GM18868 (cell line): ENCODE measurements at regions not wholly inside any gene's neighbourhood (a gene's known extent, or its start where the extent isn't known, plus 50 kb on each side); places are given as distances from the start of the nearest gene placed in this dataset.

Experiments
- ATAC-seq: cut with Tn5 transposase; IDR thresholded peaks from one replicate; pipeline ENCODE4 v1.9.1; 2021; ENCODE audit warnings: mild to moderate bottlenecking, moderate library complexity; ENCODE audit not compliant: unreplicated experiment

DNA sequence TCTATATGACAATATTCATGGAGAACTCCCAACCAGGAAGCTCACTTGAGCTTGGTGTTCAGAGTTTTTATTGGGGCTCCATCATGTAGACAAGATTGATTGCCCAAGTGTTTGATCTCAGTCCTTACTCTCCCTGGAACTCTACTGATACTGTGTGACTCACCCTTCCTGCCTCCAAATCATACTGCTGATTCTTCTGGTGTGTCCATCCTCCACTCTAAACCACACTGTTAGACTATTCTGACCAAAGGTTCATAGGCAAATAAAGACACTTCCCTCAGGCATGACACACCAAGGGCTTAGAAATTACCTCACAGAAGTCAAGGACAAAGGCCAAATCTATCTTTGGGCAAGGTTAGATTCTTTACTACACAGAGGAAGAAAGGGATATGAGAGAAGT is 107.9 kb upstream of the CDH20 start:
- ATAC-seq: no peak

DNA sequence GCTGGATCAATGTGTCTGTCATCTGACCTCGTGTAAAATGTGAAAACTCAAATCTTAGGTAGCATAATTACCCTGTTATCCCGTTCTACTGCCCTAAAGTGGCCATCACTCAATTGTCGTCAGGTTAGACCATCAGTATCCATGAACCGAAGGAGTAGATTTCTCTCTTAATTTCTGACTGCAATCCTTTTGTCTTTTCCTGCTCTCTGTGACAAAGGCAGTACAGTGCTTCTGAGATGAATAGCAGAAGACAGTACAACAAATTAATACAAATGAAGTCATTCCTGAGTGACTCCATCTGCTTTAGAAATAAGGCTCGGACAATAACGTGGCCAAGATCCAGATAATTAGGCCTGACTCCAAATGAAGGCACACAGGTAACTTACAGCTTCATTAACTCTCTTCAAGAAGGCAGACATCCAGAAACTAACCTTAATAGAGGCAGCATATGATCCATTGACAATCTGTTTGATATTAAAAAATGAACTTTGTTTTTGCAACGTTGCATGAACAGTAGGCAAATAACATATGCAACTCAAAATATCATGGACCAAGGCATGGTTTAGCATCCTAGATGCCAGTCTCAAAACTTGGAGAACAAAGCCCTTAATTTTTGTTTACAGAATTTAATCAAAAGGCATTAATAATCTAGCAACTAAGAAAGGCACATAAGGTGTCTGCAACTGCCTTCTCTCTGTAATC is 96.7 kb upstream of the CDH20 start:
- ATAC-seq: no peak

DNA sequence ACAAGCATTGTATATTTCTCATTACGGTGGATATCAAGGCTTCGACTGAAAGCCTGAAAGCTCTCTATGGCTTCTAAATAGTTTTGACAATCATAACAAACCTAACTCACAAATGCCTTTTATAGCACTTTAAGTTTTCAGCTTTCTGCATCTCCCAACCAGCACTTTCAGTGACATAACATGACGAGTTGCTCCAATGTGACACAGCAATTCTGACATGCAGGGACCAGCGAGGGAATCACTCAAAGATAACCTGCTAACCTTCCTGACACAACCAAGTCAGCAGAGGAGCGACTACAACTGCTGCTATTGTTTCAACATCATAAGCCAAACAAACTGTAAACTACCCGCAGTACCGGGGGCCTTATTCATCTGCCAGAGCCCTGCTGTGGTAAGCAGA is 95.7 kb upstream of the CDH20 start:
- no peak for ATAC-seq

DNA sequence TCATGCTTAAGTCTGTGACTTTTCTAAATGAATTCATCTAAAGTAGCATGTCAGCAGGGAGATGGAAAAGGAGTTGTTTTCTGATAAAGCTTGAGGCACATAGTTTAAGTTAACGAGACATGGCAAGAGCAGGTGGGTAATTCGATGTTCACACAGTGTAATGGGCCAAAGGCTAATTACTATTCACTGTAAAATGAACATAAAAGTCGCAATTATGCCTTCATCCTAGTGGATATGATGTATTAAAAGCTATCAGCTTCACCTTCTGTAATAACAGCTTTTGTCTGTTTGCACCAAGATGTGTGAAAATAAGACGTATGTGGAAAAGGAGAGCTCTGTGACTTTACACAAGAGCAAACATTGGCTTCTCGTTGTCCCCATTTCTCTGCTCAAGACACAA is 94.2 kb upstream of the CDH20 start:
- no peak for ATAC-seq

DNA sequence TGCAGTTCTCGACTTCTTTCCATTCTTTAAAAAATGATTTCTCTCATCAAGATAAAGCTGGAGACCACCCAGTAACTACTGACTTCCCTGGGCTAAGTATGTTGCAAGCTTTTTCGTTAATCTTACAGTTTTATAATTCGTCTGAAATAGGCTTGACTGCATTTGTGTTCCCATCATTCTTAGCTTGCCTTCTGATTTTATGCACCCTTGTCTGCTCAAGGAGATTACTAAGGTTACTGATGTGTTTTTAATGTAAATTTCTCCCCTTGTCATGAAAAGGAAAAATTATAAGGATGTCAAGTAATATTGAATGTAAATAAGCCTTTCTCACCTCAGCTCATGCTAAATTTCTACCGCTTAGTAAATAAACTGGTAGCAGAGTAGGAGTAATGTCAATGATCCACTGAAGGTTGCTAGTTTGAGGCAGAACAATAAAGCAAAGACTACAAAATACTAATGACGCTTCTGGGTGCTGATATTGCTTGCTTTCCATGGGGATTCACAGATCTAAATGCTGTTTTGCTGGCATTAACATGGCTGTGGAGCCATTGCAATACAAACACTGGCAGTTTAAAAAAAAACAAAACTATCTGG is 91.9 kb upstream of the CDH20 start:
- no peak for ATAC-seq

DNA sequence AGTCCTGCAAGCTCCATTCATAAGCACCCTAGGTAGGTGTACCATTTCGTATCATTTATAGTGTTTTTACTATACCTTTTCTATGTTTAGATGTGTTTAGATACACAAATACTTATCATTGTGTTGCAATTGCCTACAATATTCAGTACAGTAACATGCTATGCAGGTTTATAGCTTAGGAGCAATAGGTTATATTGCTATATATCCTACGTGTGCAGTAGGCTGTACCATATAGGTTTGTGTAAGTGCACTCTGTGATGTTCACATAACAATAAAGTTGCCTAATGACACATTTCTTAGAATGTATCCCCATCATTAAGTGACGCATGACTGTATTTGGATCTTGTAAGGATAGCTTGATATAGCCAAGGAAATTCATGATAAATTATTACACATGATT is 88.6 kb upstream of the CDH20 start:
- no peak for ATAC-seq

DNA sequence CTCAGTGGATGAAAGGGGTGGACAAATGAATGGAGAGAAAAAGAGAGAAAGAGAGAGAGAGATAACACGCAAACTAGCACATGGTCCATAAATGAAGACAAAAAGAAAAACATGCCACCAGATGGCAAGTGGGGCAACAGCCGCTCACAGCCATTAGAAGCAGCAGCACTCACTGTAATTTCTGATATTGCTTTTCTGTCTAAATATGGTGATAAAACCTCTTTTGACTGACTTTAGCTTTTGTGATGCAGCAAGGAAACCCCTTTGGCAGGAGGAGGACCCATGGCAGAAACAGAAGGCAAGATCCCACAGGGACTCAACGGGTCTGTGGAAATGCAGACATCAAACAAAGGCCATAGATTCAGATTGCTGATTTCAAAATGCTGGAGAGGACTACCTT is 88.0 kb upstream of the CDH20 start:
- ATAC-seq: no peak

DNA sequence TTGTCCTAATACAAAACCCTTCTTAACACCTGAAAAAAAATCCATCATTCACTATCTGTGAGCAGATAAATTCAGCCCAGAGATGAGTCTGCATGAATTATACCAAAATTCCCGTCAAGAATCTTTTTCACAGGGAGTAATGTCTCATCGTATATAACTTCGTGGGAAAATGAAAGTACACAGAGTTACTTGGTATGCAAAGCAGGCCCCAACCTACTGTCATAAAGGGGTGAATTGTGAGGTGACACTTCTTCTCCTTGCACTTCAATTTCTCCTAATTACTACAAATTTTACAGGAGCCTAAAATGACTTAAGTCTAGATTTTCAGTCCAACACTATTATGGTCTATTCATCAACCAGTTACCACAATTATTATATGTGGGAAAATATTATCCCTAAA is 84.6 kb upstream of the CDH20 start:
- ATAC-seq: no peak

DNA sequence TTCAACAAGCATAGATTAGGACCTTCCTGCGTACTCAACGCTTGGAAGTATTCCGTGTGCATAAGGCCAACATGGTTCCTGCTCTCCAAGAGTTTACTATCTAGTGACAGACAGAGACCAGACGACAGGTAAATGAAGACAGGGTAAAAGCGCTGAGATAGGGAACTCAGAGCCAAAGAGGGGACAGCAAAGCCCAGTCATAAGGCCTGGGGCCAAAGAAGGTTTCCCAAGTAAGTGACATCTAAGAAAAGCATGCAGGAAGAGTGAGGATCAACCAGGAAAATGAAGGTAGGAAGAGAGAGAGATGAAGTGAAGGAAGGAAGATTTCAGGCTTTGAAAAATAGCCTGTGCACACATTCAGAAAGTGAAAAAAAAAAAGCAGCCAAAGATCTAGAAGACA is 76.9 kb upstream of the CDH20 start:
- ATAC-seq: no peak

DNA sequence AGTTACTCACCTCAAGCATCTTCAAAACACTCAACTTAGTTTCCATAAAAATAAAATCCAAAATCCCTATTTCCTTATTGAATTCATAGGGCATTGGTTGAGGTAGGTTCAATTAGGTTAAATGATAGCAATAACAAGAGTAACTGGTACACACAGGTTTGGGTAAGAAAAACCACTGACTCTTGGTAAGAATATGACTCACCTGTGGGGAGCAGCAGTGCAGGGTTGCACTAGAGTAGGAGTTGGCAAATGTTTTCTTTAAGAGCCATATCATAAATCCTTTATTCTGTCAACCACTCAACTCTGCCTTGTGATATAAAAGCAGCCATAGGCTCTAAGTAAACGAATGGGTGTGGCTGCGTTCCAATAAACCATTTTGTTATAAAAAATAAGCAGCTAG is 71.4 kb upstream of the CDH20 start:
- ATAC-seq: no peak

DNA sequence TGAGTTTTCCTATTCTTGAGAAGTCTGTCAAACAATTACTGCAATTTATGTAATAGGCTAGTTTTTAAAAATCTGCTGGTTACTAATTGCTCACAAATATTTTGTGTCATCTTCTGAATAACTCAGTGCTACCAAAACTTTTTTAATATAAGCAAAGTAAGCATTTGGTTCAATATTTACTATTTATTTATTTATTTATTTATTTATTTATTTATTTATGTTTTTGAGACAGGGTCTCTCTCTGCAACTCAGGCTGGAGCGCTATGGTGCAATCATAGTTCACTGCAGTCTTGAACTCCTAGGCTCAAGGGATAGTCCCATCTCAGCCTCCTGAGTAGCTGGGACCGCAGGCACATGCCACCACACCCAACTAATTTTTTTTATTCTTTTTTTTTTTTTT is 60.4 kb upstream of the CDH20 start:
- ATAC-seq: no peak

DNA sequence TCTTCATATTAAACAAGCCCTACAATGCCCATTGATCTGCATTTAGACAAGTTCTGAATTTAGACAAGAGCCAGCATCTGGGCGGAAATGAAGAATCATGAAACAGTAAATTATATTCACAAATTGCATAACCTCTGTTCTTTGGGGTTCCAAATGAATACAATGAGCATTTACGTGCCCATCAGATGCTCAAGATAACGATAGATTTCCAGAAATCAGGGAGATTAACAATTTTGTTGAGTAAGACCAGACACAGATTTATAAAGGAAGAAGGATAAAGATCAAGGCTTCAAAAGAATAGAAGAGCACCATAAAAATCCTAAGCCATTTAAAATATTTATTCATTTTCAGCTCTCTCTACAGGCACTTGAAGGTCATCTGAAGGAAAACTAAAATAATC is 59.7 kb upstream of the CDH20 start:
- ATAC-seq: no peak

DNA sequence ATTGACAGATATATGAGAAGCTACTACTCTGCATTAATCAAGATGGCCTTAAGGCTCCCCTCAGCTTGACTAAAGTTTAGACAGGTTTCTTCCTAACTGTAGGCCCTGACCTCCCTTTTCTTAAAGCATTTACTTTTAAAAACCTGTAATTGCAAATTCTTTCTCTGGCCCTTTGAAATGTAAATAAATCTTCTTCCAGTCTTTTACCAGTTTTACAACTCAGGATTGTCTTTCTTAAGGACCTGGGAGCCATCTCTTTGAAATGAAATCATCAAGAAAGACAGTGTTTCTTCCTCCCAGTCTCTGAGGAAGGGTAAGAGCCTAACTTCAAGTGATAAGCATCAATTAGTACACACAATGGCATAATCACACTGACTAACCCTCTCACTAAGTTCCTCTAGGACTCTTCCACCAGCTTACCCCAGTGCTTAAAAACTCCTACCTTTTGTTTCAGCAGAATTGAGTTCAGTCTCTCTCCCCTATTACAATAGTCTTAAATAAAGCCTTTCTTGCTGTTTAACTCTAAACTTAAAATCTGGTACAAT is 58.7 kb upstream of the CDH20 start:
- no peak for ATAC-seq

DNA sequence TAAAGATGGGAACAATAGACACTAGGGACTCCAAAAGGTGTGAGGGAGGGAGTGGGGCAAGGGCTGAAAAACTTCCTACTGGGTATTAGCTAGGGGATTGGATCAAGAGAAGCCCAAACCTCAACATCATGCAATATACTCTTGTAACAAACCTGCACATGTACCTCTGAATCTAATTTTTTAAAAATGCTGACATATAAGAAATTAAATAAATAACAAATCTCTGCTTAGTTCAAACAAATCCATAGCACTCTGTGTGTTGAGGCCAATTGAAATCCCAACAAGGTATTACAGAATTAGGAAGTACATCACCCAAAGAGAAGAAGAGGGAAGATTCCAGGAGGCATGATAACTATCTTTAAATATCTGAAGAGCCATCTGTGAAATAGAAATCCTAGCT is 55.4 kb upstream of the CDH20 start:
- ATAC-seq: no peak

DNA sequence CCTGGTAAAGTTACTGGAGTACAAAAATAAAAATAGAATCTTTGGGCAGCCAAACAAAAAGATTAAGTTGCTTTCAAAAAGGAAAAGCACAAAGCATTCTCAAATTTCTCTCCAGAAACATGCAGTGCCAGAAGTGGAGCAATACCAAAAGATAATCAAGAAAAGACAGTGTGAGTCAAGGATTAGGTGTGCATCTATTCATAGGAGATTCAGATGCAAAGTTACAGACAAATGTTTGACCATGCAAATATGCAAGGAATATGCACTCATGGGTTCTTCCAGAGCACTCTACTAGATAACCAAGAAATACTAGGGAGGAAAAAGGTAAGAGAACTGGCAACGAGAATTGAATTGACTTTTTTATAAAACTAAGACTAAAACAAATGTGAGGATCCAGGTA is 51.8 kb upstream of the CDH20 start:
- no peak for ATAC-seq

DNA sequence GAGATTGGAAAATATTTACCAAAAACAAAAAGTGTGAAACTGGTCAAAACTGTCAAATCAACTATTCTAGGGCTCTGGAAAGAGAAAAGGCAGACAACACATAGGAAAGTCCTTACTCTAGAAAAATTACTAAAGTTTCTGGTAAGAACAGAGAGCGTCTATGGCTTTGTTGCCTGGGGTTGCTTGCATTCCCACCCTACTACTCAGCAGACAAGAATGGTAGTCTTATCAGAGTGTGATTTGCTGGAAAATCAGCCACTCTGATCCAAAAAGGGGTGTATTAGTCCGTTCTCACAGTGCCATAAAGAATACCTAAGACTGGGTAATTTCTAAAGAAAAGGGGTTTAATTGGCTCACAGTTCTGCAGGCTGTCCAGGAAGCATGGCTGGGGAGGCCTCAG is 50.3 kb upstream of the CDH20 start:
- ATAC-seq: no peak
